ENCODE measurements at regions not wholly inside any gene's neighbourhood (a gene's known extent, or its start where the extent isn't known, plus 50 kb on each side); places are given as distances from the start of the nearest gene placed in this dataset.

DNA sequence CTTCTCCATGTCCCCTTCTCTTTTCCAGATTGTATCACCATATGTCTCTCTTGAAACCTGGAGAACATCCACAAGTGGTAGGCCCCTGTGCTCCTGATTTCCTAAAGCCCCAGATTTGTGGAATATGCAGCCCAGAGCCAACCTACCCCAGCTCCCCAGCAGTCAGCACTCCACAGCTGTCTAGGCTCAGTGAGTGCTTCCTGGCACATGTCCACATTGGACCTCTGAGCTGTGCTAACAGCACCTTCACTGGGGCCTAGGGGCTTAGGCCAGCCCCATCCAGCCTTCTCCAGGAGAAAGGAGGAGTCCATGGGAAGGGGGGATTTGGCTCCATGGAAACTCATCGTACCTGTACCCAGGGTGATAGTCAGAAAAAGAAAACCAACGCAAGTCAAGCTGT lies 192.7 kb downstream of the FGFR2 start:
- H3K36me3 ChIP-seq (ENCODE audit: control insufficient read depth, insufficient read depth, low read length), result no peaks in the 10 kb centered on the region
- TF ChIP-seq, protein P1, sequence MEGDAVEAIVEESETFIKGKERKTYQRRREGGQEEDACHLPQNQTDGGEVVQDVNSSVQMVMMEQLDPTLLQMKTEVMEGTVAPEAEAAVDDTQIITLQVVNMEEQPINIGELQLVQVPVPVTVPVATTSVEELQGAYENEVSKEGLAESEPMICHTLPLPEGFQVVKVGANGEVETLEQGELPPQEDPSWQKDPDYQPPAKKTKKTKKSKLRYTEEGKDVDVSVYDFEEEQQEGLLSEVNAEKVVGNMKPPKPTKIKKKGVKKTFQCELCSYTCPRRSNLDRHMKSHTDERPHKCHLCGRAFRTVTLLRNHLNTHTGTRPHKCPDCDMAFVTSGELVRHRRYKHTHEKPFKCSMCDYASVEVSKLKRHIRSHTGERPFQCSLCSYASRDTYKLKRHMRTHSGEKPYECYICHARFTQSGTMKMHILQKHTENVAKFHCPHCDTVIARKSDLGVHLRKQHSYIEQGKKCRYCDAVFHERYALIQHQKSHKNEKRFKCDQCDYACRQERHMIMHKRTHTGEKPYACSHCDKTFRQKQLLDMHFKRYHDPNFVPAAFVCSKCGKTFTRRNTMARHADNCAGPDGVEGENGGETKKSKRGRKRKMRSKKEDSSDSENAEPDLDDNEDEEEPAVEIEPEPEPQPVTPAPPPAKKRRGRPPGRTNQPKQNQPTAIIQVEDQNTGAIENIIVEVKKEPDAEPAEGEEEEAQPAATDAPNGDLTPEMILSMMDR (IDR thresholded peaks at IDR 0.05), result no peak
- no peaks in the 10 kb centered on the region for H3K9me3 ChIP-seq (ENCODE audit: control insufficient read depth, low read length)

DNA sequence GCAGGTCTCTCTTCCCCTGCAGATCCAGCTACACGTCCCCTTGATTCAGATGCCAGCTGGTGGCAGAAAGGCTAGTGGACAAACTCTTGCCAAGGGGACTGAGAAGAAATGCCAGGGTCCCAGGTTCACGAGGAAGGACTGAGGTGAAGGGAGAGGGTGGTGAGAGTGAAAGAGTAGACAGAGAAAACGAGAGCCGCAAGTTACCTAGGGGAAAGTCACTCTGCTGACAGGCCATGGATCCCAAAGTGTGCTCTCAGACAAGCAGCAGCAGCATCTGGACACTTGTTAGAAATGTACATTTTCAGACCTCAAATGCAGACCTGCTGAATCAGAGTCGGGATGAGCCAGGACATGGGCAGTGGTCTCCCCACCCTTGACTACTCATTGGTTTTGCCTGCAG lies 192.3 kb downstream of the FGFR2 start:
- H2AFZ ChIP-seq, result no peak overlapping the region
- H3K9ac ChIP-seq, result no peak overlapping the region
- peaks cover 13% of the 10 kb centered on the region for H3K4me1 ChIP-seq
- no peaks in the 10 kb centered on the region for H3K9me3 ChIP-seq (ENCODE audit: control insufficient read depth, low read length)
- H3K27me3 ChIP-seq (ENCODE audit: control insufficient read depth, insufficient read depth, low read length), result no peaks in the 10 kb centered on the region
- no peaks in the 10 kb centered on the region for H3K79me2 ChIP-seq
- no peak overlapping the region for H3K27ac ChIP-seq
- TF ChIP-seq, protein P1 (IDR thresholded peaks at IDR 0.05), result no peak
- no peaks in the 10 kb centered on the region for H3K36me3 ChIP-seq (ENCODE audit: control insufficient read depth, insufficient read depth, low read length)
- no peak overlapping the region for H3K4me2 ChIP-seq (ENCODE audit: low read length)
- H3K4me3 ChIP-seq (ENCODE audit: low read depth, low read length), result no peak overlapping the region

More for the DNA sequence above, 192.7 kb downstream of the FGFR2 start:
- Histone ChIP-seq H3K4me3 (ENCODE audit: low read depth, low read length) (no peak overlapping the region), H2AFZ (no peak overlapping the region), H3K9ac (no peak overlapping the region), H3K27me3 (ENCODE audit: control insufficient read depth, insufficient read depth, low read length) (no peaks in the 10 kb centered on the region), H3K4me2 (ENCODE audit: low read length) (no peak overlapping the region), H3K4me1 (peaks cover 9% of the 10 kb centered on the region), H3K27ac (no peak overlapping the region), H3K79me2 (no peaks in the 10 kb centered on the region)

DNA sequence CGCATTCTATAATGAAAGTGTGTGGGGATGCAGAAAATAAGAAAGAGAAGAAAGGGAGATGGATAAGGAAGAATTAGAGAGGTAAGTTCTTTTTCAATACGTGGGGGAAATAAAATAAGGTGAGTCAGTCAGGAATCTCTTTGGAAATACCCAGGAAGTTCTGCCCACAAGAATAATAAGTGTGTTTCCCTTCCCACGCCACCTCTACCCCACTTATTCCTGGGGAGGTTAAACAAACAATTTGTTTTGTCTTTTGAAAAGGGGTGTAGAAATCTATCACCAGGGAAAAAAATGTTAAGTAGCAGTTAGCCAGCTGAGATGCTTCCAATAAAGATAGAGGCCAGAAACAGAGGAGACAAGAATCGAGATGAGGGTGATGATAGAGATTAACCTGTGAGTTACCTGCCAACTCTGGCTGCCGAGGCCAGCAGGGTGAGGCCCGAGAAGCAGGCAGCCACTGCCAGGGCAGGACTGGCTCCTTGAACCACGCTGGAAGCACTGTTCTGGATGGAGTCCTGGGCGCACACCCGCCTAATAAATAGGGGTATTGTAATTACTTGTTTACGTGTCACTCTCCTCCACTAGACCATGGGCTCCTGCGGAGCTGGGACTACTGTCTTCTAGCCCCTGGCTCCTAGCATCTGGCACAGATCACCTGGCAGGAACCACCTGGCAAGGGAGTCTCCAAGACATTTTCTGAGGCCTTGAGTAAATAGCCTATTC lies 191.3 kb downstream of the FGFR2 start:
- no peaks in the 10 kb centered on the region for H3K9me3 ChIP-seq (ENCODE audit: control insufficient read depth, low read length)

GRCh38 chr10:121409466-121410104 lies 188.7 kb downstream of the FGFR2 start:
- Histone ChIP-seq H3K9ac (no peak overlapping the region), H2AFZ (no peak overlapping the region), H3K4me3 (ENCODE audit: low read depth, low read length) (no peak overlapping the region), H3K4me2 (ENCODE audit: low read length) (no peak overlapping the region), H3K4me1 (peaks cover 14% of the 10 kb centered on the region), H3K27ac (no peak overlapping the region), H3K9me3 (ENCODE audit: control insufficient read depth, low read length) (no peaks in the 10 kb centered on the region), H3K79me2 (no peaks in the 10 kb centered on the region), H3K27me3 (ENCODE audit: control insufficient read depth, insufficient read depth, low read length) (no peaks in the 10 kb centered on the region), H3K36me3 (ENCODE audit: control insufficient read depth, insufficient read depth, low read length) (no peaks in the 10 kb centered on the region)
- TF ChIP-seq, protein P1 (IDR thresholded peaks at IDR 0.05), result no peak

More for the DNA sequence above, 191.3 kb downstream of the FGFR2 start:
- Histone ChIP-seq H3K36me3 (ENCODE audit: control insufficient read depth, insufficient read depth, low read length) (no peaks in the 10 kb centered on the region), H3K27me3 (ENCODE audit: control insufficient read depth, insufficient read depth, low read length) (no peaks in the 10 kb centered on the region), H3K9ac (no peak overlapping the region), H3K4me1 (peaks cover 14% of the 10 kb centered on the region), H3K4me2 (ENCODE audit: low read length) (peak overlapping the region; percentile 35), H2AFZ (peak overlapping the region; percentile 34), H3K4me3 (ENCODE audit: low read depth, low read length) (no peak overlapping the region), H3K79me2 (no peaks in the 10 kb centered on the region), H3K27ac (no peak overlapping the region)
- TF ChIP-seq, protein P1 (IDR thresholded peaks at IDR 0.05), result no peak
